Pancreas (tissue), 10 donors: ENCODE measurements at regions not wholly inside any gene's neighbourhood (a gene's known extent, or its start where the extent isn't known, plus 50 kb on each side); places are given as distances from the start of the nearest gene placed in this dataset.

ENCODE experiments used
- ATAC-seq, 4 donors: fragments of 200-7000 bp; cut with Tn5 transposase; one replicate each; pipeline versions ENCODE4 v1.8.0 to v1.9.1; 2020; ENCODE audit warnings: mild to moderate bottlenecking in 4 of 4, moderate library complexity in 4 of 4
- DNase-seq, 6 donors: peaks; one replicate each; pipeline ENCODE4 v3.0.0-alpha.2; 2020
- FAIRE-seq: peaks from 2 replicates; lab custom pipeline; 2012; peaks lifted over from hg19 to GRCh38; lab: Jason Lieb, UNC
- H3K27ac ChIP-seq, 4 donors: fragments of 200-600 bp; sonication (generic); 1 replicate in 3 of 4; 2 replicates in 1 of 4; pipeline versions ENCODE4 v1.5.0 to v1.8.0; 2020
- H3K27me3 ChIP-seq, 4 donors: fragments of 200-600 bp; one replicate each; pipeline ENCODE4 v1.8.0; 2021
- H3K36me3 ChIP-seq, 3 donors: fragments of 200-600 bp; sonication (generic) in 1 of 3; one replicate each; pipeline versions ENCODE4 v1.5.0 to v1.8.0; 2020 to 2021
- H3K4me1 ChIP-seq, 3 donors: fragments of 200-600 bp; one replicate each; pipeline ENCODE4 v1.8.0; 2021
- H3K4me3 ChIP-seq, 4 donors: fragments of 200-600 bp; sonication (generic) in 2 of 4; one replicate each; pipeline versions ENCODE4 v1.5.0 to v1.8.0; 2020 to 2021
- H3K9me3 ChIP-seq, 4 donors: fragments of 200-600 bp; one replicate each; pipeline ENCODE4 v1.8.0; 2021
- CTCF ChIP-seq, 4 donors: fragments of 200-600 bp; sonication (generic) in 3 of 4; IDR thresholded peaks; one replicate each; pipeline versions ENCODE4 v1.5.0 to v1.8.0; 2021; ENCODE audit warnings: antibody characterized with exemption in 4 of 4
- WGBS, 2 donors: extraction: QIAGEN DNeasy Blood & Tissue Kit; methylation state at CpG; one replicate each; pipeline ENCODE4 v1.1.7; 2013; 5-methylcytosine and 5-hydroxymethylcytosine counted together
- intact Hi-C, 3 donors: fragments of 100-400 bp; cut with DNase I; formaldehyde crosslinking; loops; one replicate each; pipeline versions ENCODE4 v1.11.1 to v1.14.2; 2022
- donor health status: healthy with polysubstance abuse.
- donor health status: DM: no; HTN: no; CAD: no; lungs with moderate emphysema.
- donor health status: DM: no; HTN: no; CAD: no.
- donor health status: control.
- donor health status: control.
- donor health status: Bipolar disorder and iron deficiency.
- donor health status: DM: yes; HTN: yes; CAD: no.
- donor health status: DM: no; HTN: no; CAD: no.
- donor health status: DM: no; HTN: no; CAD: no.
- donor health status: DM: yes; HTN: yes; CAD: no.

GRCh38 chr12:110995016-110995415, 74.6 kb upstream of the MYL2 start:
- no peaks in the 10 kb centered on the region for H3K9me3 ChIP-seq
- no peak for ATAC-seq
- TF ChIP-seq CTCF (IDR thresholded peaks at IDR 0.05) = no peak
- no peak overlapping the region for H3K4me3 ChIP-seq
- WGBS, 2 donors = 69 to 75% methylated on average over 7 of the region's 7 CpGs
- no peak overlapping the region for H3K27ac ChIP-seq
- FAIRE-seq = no peak
- no peak for DNase-seq
- H3K4me1 ChIP-seq = no peaks in the 10 kb centered on the region
- no peaks in the 10 kb centered on the region for H3K36me3 ChIP-seq
- H3K27me3 ChIP-seq = no peaks in the 10 kb centered on the region
- intact Hi-C loops = no loop called here

GRCh38 chr12:110993434-110993833, 73.1 kb upstream of the MYL2 start:
- no peak for DNase-seq
- FAIRE-seq = no peak
- Histone ChIP-seq H3K27ac (no peak overlapping the region), H3K36me3 (no peaks in the 10 kb centered on the region), H3K9me3 (no peaks in the 10 kb centered on the region), H3K27me3 (no peaks in the 10 kb centered on the region), H3K4me1 (no peaks in the 10 kb centered on the region), H3K4me3 (no peak overlapping the region)
- intact Hi-C loops = no loop called here
- TF ChIP-seq CTCF (IDR thresholded peaks at IDR 0.05) = no peak
- WGBS, 2 donors = 59 to 73% methylated on average over 3 of the region's 3 CpGs
- no peak for ATAC-seq

- intact Hi-C loops = no loop called here
- WGBS, 2 donors = 10% methylated on average over 4 of the region's 4 CpGs
- TF ChIP-seq CTCF (IDR thresholded peaks at IDR 0.05) = no peak
- Histone ChIP-seq H3K4me3 (no peak overlapping the region), H3K27ac (no peak overlapping the region), H3K36me3 (no peaks in the 10 kb centered on the region), H3K4me1 (no peaks in the 10 kb centered on the region), H3K9me3 (no peaks in the 10 kb centered on the region), H3K27me3 (no peaks in the 10 kb centered on the region)
- no peak for ATAC-seq
- no peak for FAIRE-seq
- no peak for DNase-seq
These were observed 72.5 kb upstream of the MYL2 start for GRCh38 chr12:110992909-110993308.

- ATAC-seq = no peak
- intact Hi-C loops = no loop called here
- no peak overlapping the region for H3K27ac ChIP-seq
- H3K4me3 ChIP-seq = no peak overlapping the region
- H3K27me3 ChIP-seq = peaks cover 0 to 7% (median 0%) of the 10 kb centered on the region in 4 donors
- no peak for FAIRE-seq
- DNase-seq = no peak
- WGBS, 2 donors = 31 to 46% methylated on average over 7 of the region's 7 CpGs
- no peak for TF ChIP-seq CTCF (IDR thresholded peaks at IDR 0.05)
- H3K36me3 ChIP-seq = no peaks in the 10 kb centered on the region
- no peaks in the 10 kb centered on the region for H3K9me3 ChIP-seq
- H3K4me1 ChIP-seq = no peaks in the 10 kb centered on the region
These were observed 63.4 kb upstream of the MYL2 start for GRCh38 chr12:110983811-110984210.

- Histone ChIP-seq H3K27ac (no peak overlapping the region), H3K27me3 (no peaks in the 10 kb centered on the region), H3K4me3 (no peak overlapping the region), H3K4me1 (no peaks in the 10 kb centered on the region), H3K36me3 (no peaks in the 10 kb centered on the region), H3K9me3 (no peaks in the 10 kb centered on the region)
- ATAC-seq = no peak
- intact Hi-C loops = no loop called here
- WGBS, 2 donors = 56 to 82% methylated on average over 3 of the region's 3 CpGs
- FAIRE-seq = no peak
- no peak for TF ChIP-seq CTCF (IDR thresholded peaks at IDR 0.05)
- no peak for DNase-seq
These were observed 52.5 kb upstream of the MYL2 start for GRCh38 chr12:110972866-110973265.
